ENCODE measurements at regions not wholly inside any gene's neighbourhood (a gene's known extent, or its start where the extent isn't known, plus 50 kb on each side); places are given as distances from the start of the nearest gene placed in this dataset.

DNA sequence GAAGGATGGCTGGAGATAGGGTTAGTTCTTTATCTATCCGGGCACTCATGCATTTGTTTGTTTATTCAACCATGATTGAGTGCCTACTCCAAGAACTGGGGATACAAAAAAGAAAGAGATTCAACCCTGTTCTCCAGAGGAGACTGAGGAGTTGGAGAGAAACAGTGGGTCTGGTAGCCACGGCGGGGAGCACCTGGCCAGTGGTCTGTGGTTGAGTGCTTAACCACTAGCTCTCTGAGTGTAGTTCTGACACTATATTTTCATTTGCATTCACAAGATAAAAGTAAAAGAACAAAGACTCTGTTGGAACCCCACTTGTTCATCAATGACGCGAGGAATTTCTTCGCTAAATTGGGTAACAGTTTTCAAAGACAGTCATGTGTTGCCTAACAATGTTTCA is 295.5 kb upstream of the MSX2 start:
- TF ChIP-seq, protein P1, sequence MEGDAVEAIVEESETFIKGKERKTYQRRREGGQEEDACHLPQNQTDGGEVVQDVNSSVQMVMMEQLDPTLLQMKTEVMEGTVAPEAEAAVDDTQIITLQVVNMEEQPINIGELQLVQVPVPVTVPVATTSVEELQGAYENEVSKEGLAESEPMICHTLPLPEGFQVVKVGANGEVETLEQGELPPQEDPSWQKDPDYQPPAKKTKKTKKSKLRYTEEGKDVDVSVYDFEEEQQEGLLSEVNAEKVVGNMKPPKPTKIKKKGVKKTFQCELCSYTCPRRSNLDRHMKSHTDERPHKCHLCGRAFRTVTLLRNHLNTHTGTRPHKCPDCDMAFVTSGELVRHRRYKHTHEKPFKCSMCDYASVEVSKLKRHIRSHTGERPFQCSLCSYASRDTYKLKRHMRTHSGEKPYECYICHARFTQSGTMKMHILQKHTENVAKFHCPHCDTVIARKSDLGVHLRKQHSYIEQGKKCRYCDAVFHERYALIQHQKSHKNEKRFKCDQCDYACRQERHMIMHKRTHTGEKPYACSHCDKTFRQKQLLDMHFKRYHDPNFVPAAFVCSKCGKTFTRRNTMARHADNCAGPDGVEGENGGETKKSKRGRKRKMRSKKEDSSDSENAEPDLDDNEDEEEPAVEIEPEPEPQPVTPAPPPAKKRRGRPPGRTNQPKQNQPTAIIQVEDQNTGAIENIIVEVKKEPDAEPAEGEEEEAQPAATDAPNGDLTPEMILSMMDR (conservative IDR thresholded peaks at IDR 0.05; ENCODE audit: low read length), result no peak
- TF ChIP-seq EZH2phosphoT487 (IDR thresholded peaks at IDR 0.05; ENCODE audit: borderline replicate concordance), result no peak

Data from Loucy (cell line).